Suprapubic skin (tissue), 4 donors: ENCODE measurements at regions not wholly inside any gene's neighbourhood (a gene's known extent, or its start where the extent isn't known, plus 50 kb on each side); places are given as distances from the start of the nearest gene placed in this dataset.

ENCODE experiments used
- CTCF ChIP-seq, 2 donors: fragments of 200-600 bp in 1 of 2; fragments of 450-650 bp in 1 of 2; sonication (generic) in 1 of 2; IDR thresholded peaks; one replicate each; pipeline ENCODE4 v1.5.1; 2016 to 2019; ENCODE audit warnings: antibody characterized with exemption in 2 of 2, mild to moderate bottlenecking in 1 of 2, moderate library complexity in 1 of 2
- POLR2A ChIP-seq, 2 donors: fragments of 450-650 bp; IDR thresholded peaks; one replicate each; pipeline ENCODE4 v1.6.1; 2017; ENCODE audit warnings: antibody characterized with exemption in 2 of 2, mild to moderate bottlenecking in 2 of 2, moderate library complexity in 2 of 2
- POLR2AphosphoS5 ChIP-seq, 3 donors: sonication (generic); formaldehyde crosslinking; IDR thresholded peaks; one replicate each; pipeline ENCODE4 v1.6.1; 2017; ENCODE audit warnings: antibody characterized with exemption in 3 of 3

- no peak for TF ChIP-seq CTCF (IDR thresholded peaks at IDR 0.05)
- TF ChIP-seq POLR2AphosphoS5 (IDR thresholded peaks at IDR 0.05): no peak
- no peak for TF ChIP-seq POLR2A (IDR thresholded peaks at IDR 0.05)
Observed at GRCh38 chr13:34425327-34425949, 516.6 kb upstream of the NBEA start.
